SK-N-SH (cell line): ENCODE measurements at regions not wholly inside any gene's neighbourhood (a gene's known extent, or its start where the extent isn't known, plus 50 kb on each side); places are given as distances from the start of the nearest gene placed in this dataset.

Experiments used
- CTCF ChIA-PET: fragments of 300-600, 350-600 bp; formaldehyde crosslinking; extraction: SDS; loops from one replicate; lab custom pipeline; 2021; lab: Yijun Ruan, JAX
- POLR2A ChIA-PET: fragments of 350-600 bp; sonication (Branson Sonifier 250); formaldehyde crosslinking; extraction: SDS; loops from one replicate; lab custom pipeline; 2020; ENCODE audit warnings: antibody characterized with exemption, inconsistent platforms; lab: Yijun Ruan, JAX
- DNase-seq: peaks from one replicate; pipeline ENCODE4 v3.0.0; 2012
- H2AFZ ChIP-seq: fragments of 200-600 bp; sonication (generic); 2 replicates; pipeline ENCODE4 v1.8.1; 2016; ENCODE audit warnings: antibody characterized with exemption, mild to moderate bottlenecking, low read depth
- H3F3A ChIP-seq: fragments of 200-600 bp; sonication (generic); replicated peaks from 2 replicates; pipeline ENCODE3; 2016; ENCODE audit warnings: antibody characterized with exemption, mild to moderate bottlenecking; ENCODE audit not compliant: insufficient read depth
- H3K27ac ChIP-seq, 2 experiments: fragments of 200-500 bp in 1 of 2; fragments of 200-600 bp in 1 of 2; sonication (Bioruptor generic) in 1 of 2; sonication (generic), shearing (Covaris generic) in 1 of 2; 2 replicates each; pipeline versions ENCODE4 v1.5.1 to v1.6.1; 2014 to 2016; ENCODE audit warnings: low read depth in 2 of 2, inconsistent platforms in 1 of 2, low read length in 1 of 2, mild to moderate bottlenecking in 1 of 2, mixed read lengths in 1 of 2
- H3K27me3 ChIP-seq: fragments of 200-600 bp; sonication (generic), shearing (Covaris generic); 2 replicates; pipeline ENCODE4 v1.6.1; 2016; ENCODE audit warnings: mixed run types; ENCODE audit not compliant: insufficient read depth
- H3K36me3 ChIP-seq, 2 experiments: fragments of 200-500 bp in 1 of 2; fragments of 200-600 bp in 1 of 2; sonication (Bioruptor generic) in 1 of 2; sonication (generic) in 1 of 2; replicated peaks in 1 of 2; 2 replicates each; pipeline versions ENCODE3 to v1.5.1; 2014 to 2016; ENCODE audit warnings: low read length in 1 of 2, mild to moderate bottlenecking in 1 of 2; ENCODE audit not compliant: insufficient read depth in 2 of 2, control insufficient read depth in 1 of 2
- H3K4me1 ChIP-seq, 2 experiments: fragments of 200-500 bp in 1 of 2; fragments of 200-600 bp in 1 of 2; sonication (Bioruptor generic) in 1 of 2; sonication (generic), shearing (Covaris generic) in 1 of 2; 2 replicates each; pipeline versions ENCODE4 v1.5.1 to v1.6.1; 2014 to 2016; ENCODE audit warnings: low read depth in 1 of 2, low read length in 1 of 2, mixed run types in 1 of 2; ENCODE audit not compliant: insufficient read depth in 2 of 2, control insufficient read depth in 1 of 2
- H3K4me2 ChIP-seq: fragments of 200-600 bp; sonication (generic), shearing (Covaris generic); 2 replicates; pipeline ENCODE4 v1.6.1; 2017; ENCODE audit warnings: mixed run types
- H3K4me3 ChIP-seq, 2 experiments: fragments of 200-500 bp in 1 of 2; fragments of 200-600 bp in 1 of 2; sonication (Bioruptor generic) in 1 of 2; sonication (generic), shearing (Covaris generic) in 1 of 2; 2 replicates each; pipeline versions ENCODE4 v1.5.1 to v1.8.1; 2014 to 2016; ENCODE audit warnings: low read depth in 2 of 2, inconsistent platforms in 1 of 2, low read length in 1 of 2, mild to moderate bottlenecking in 1 of 2, mixed read lengths in 1 of 2, moderate library complexity in 1 of 2
- H3K79me2 ChIP-seq: fragments of 200-600 bp; sonication (generic); 2 replicates; pipeline ENCODE4 v1.8.1; 2017; ENCODE audit warnings: mild to moderate bottlenecking; ENCODE audit not compliant: insufficient read depth
- H3K9ac ChIP-seq: fragments of 200-600 bp; sonication (generic); 2 replicates; pipeline ENCODE4 v1.6.1; 2017; ENCODE audit warnings: mixed run types
- H3K9me2 ChIP-seq: fragments of 200-600 bp; sonication (generic); 2 replicates; pipeline ENCODE4 v1.6.1; 2017; ENCODE audit warnings: mixed run types
- H3K9me3 ChIP-seq: fragments of 200-600 bp; sonication (generic); 2 replicates; pipeline ENCODE4 v1.6.1; 2017; ENCODE audit warnings: mixed run types, mild to moderate bottlenecking, moderate library complexity
- H4K20me1 ChIP-seq: fragments of 200-600 bp; sonication (generic); 2 replicates; pipeline ENCODE4 v1.6.1; 2017; ENCODE audit warnings: mild to moderate bottlenecking, mixed run types; ENCODE audit not compliant: insufficient read depth
- ELF1 ChIP-seq: IDR thresholded peaks from 2 replicates; pipeline ENCODE4 v1.4.0; 2012
- EP300 ChIP-seq, 2 experiments: IDR thresholded peaks; 2 replicates each; pipeline versions ENCODE4 v1.4.0 to v1.6.1; 2012; ENCODE audit warnings: borderline replicate concordance in 1 of 2, low read depth in 1 of 2, low read length in 1 of 2
- EZH2phosphoT487 ChIP-seq: fragments of 200-600 bp; sonication (generic); IDR thresholded peaks from 2 replicates; pipeline ENCODE4 v1.6.1; 2017; ENCODE audit warnings: low read depth, mixed run types, mild to moderate bottlenecking, antibody characterized with exemption, moderate library complexity, borderline replicate concordance
- FOXJ3 ChIP-seq: sonication (generic); formaldehyde crosslinking; IDR thresholded peaks from 2 replicates; pipeline ENCODE4 v1.5.1; 2020; ENCODE audit warnings: mild to moderate bottlenecking, missing genetic modification reagents
- FOXM1 ChIP-seq: IDR thresholded peaks from 2 replicates; pipeline ENCODE4 v1.4.0; 2012; ENCODE audit warnings: low read depth, mild to moderate bottlenecking
- GATA2 ChIP-seq: sonication (generic); formaldehyde crosslinking; IDR thresholded peaks from 2 replicates; pipeline ENCODE4 v1.5.0; 2020; ENCODE audit warnings: mild to moderate bottlenecking, missing genetic modification reagents
- IRF3 ChIP-seq: fragments of 150-350 bp; IDR thresholded peaks from 2 replicates; pipeline ENCODE4 v1.6.1; 2016; ENCODE audit warnings: mild to moderate bottlenecking, low read depth, low read length
- JUND ChIP-seq: IDR thresholded peaks from 2 replicates; pipeline ENCODE4 v1.4.0; 2012
- MAX ChIP-seq: IDR thresholded peaks from 2 replicates; pipeline ENCODE4 v1.4.0; 2012; ENCODE audit warnings: low read depth
- MXI1 ChIP-seq: IDR thresholded peaks from 2 replicates; pipeline ENCODE4 v1.6.1; 2012; ENCODE audit warnings: mild to moderate bottlenecking, low read depth, low read length, improper control_type of control experiment
- PBX3 ChIP-seq: IDR thresholded peaks from 2 replicates; pipeline ENCODE4; 2012
- RAD21 ChIP-seq: IDR thresholded peaks from 2 replicates; pipeline ENCODE4 v1.6.1; 2012; ENCODE audit warnings: mild to moderate bottlenecking, low read length
- RCOR1 ChIP-seq: fragments of 150-350 bp; IDR thresholded peaks from 2 replicates; pipeline ENCODE4 v1.6.1; 2017; ENCODE audit warnings: antibody characterized with exemption, low read length
- RXRA ChIP-seq: IDR thresholded peaks from 2 replicates; pipeline ENCODE4 v1.4.0; 2012; ENCODE audit warnings: low read depth, mild to moderate bottlenecking, borderline replicate concordance
- SIN3A ChIP-seq: IDR thresholded peaks from 2 replicates; pipeline ENCODE4 v1.6.1; 2012; ENCODE audit warnings: low read depth, mild to moderate bottlenecking, low read length, moderate library complexity, borderline replicate concordance
- SMC3 ChIP-seq: IDR thresholded peaks from 2 replicates; pipeline ENCODE4 v1.6.1; 2012; ENCODE audit warnings: low read depth, low read length, improper control_type of control experiment
- TAF1 ChIP-seq: IDR thresholded peaks from 2 replicates; pipeline ENCODE4 v1.6.1; 2012; ENCODE audit warnings: low read depth, mild to moderate bottlenecking, low read length, moderate library complexity, borderline replicate concordance
- TEAD4 ChIP-seq: IDR thresholded peaks from 2 replicates; pipeline ENCODE4 v1.4.0; 2012; ENCODE audit warnings: mild to moderate bottlenecking, borderline replicate concordance; ENCODE audit not compliant: insufficient read depth
- USF1 ChIP-seq: IDR thresholded peaks from 2 replicates; pipeline ENCODE4 v1.4.0; 2012; ENCODE audit warnings: low read depth, borderline replicate concordance
- YY1 ChIP-seq: IDR thresholded peaks from 2 replicates; pipeline ENCODE4 v1.4.0; 2012; ENCODE audit warnings: low read depth, mild to moderate bottlenecking
- ZBTB33 ChIP-seq: IDR thresholded peaks from 2 replicates; pipeline ENCODE4 v1.4.0; 2012; ENCODE audit warnings: low read depth, borderline replicate concordance
- WGBS: methylation state at CpG from one replicate; pipeline ENCODE4 v1.1.6; 2017; ENCODE audit warnings: low lambda C conversion rate; 5-methylcytosine and 5-hydroxymethylcytosine counted together

GRCh38 chrX:142711796-142712290 lies 313.9 kb upstream of the SPANXN4 start:
- Histone ChIP-seq H3K27me3 (no peaks in the 10 kb centered on the region), H3K4me1 (no peaks in the 10 kb centered on the region), H3K27ac (no peak overlapping the region), H2AFZ (no peak overlapping the region), H3K9me2 (no peaks in the 10 kb centered on the region), H3K9me3 (no peaks in the 10 kb centered on the region), H3K36me3 (no peaks in the 10 kb centered on the region), H3K79me2 (no peaks in the 10 kb centered on the region), H3K4me2 (no peak overlapping the region), H3F3A (no peaks in the 10 kb centered on the region), H4K20me1 (no peaks in the 10 kb centered on the region), H3K4me3 (no peak overlapping the region), H3K9ac (no peak overlapping the region)
- DNase-seq: no peak
- POLR2A ChIA-PET: no interaction called here
- CTCF ChIA-PET: no interaction called here
- TF ChIP-seq MXI1 (no peak), MAX (no peak)
- 4% methylated on average over 3 of the region's 3 CpGs for WGBS

- Histone ChIP-seq H3K4me2 (no peak overlapping the region), H3K9me3 (no peaks in the 10 kb centered on the region), H3K36me3 (no peaks in the 10 kb centered on the region), H3K27ac (no peak overlapping the region), H3K9ac (no peak overlapping the region), H4K20me1 (no peaks in the 10 kb centered on the region), H3F3A (no peaks in the 10 kb centered on the region), H2AFZ (no peak overlapping the region), H3K4me3 (no peak overlapping the region), H3K9me2 (no peaks in the 10 kb centered on the region), H3K79me2 (no peaks in the 10 kb centered on the region), H3K27me3 (no peaks in the 10 kb centered on the region), H3K4me1 (no peaks in the 10 kb centered on the region)
- ChIA-PET POLR2A (no interaction called here), CTCF (no interaction called here)
- DNase-seq: no peak
- 2% methylated on average over 2 of the region's 2 CpGs for WGBS
- TF ChIP-seq ZBTB33 (no peak), IRF3 (no peak), FOXJ3 (CRISPR knock-in tag) (no peak), SMC3 (no peak), RCOR1 (no peak), EZH2phosphoT487 (no peak), USF1 (no peak), ELF1 (no peak), FOXM1 (no peak), TEAD4 (no peak), GATA2 (CRISPR knock-in tag) (no peak), MXI1 (no peak), SIN3A (no peak), YY1 (no peak), TAF1 (no peak), RXRA (no peak), EP300 (IDR thresholded peaks at IDR 0.05; ENCODE audit: borderline replicate concordance in 1 of 2, low read depth in 1 of 2, low read length in 1 of 2) (no peak), RAD21 (no peak), PBX3 (no peak), JUND (no peak)
Observed at GRCh38 chrX:142702749-142703148, 323.0 kb upstream of the SPANXN4 start.
